MM.1S (cell line): ENCODE measurements at regions not wholly inside any gene's neighbourhood (a gene's known extent, or its start where the extent isn't known, plus 50 kb on each side); places are given as distances from the start of the nearest gene placed in this dataset.
"Not testable (repeated sequence)": the region's sequence is repeated elsewhere in the genome, so short reads cannot be mapped to it uniquely, and the experiment has no call there.

Experiments used
- DNase-seq: peaks from one replicate; pipeline ENCODE4 v3.0.0-alpha.2; 2015
- H2AFZ ChIP-seq: fragments of 300-600 bp; sonication (generic); 2 replicates; pipeline ENCODE4 v1.6.0; 2016; ENCODE audit warnings: antibody characterized with exemption, low read length
- H3F3A ChIP-seq: fragments of 300-600 bp; sonication (generic); 2 replicates; pipeline ENCODE4 v1.6.1; 2016; ENCODE audit warnings: mild to moderate bottlenecking, antibody characterized with exemption, low read length, moderate library complexity, mixed read lengths; ENCODE audit not compliant: insufficient read depth
- H3K27ac ChIP-seq: fragments of 300-600 bp; sonication (generic); 2 replicates; pipeline ENCODE4 v1.5.1; 2016; ENCODE audit warnings: mild to moderate bottlenecking, low read length
- H3K27me3 ChIP-seq: fragments of 300-600 bp; sonication (generic); replicated peaks from 2 replicates; pipeline ENCODE4 v1.6.0; 2016; ENCODE audit warnings: low read length; ENCODE audit not compliant: insufficient read depth
- H3K36me3 ChIP-seq: fragments of 300-600 bp; sonication (generic); replicated peaks from 2 replicates; pipeline ENCODE4 v1.6.1; 2016; ENCODE audit warnings: mild to moderate bottlenecking, low read length, mixed read lengths; ENCODE audit not compliant: insufficient read depth
- H3K4me1 ChIP-seq: fragments of 300-600 bp; sonication (generic); 2 replicates; pipeline ENCODE4 v1.6.1; 2016; ENCODE audit warnings: low read length, mixed read lengths
- H3K4me2 ChIP-seq: fragments of 300-600 bp; sonication (generic); 2 replicates; pipeline ENCODE4 v1.6.0; 2016; ENCODE audit warnings: low read depth, low read length
- H3K4me3 ChIP-seq: fragments of 300-600 bp; sonication (generic); 2 replicates; pipeline ENCODE4 v1.5.1; 2016; ENCODE audit warnings: low read length, mixed read lengths
- H3K79me2 ChIP-seq: fragments of 300-600 bp; sonication (generic); 2 replicates; pipeline ENCODE4 v1.6.1; 2016; ENCODE audit warnings: mixed run types, low read length, mixed read lengths
- H3K9ac ChIP-seq: fragments of 300-600 bp; sonication (generic); 2 replicates; pipeline ENCODE4 v1.6.1; 2016; ENCODE audit warnings: low read length, mixed read lengths
- H3K9me2 ChIP-seq: fragments of 300-600 bp; sonication (generic); replicated peaks from 2 replicates; pipeline ENCODE4 v1.6.1; 2016; ENCODE audit warnings: mild to moderate bottlenecking, low read length, mixed read lengths; ENCODE audit not compliant: insufficient read depth
- H3K9me3 ChIP-seq: fragments of 300-600 bp; sonication (generic); replicated peaks from 2 replicates; pipeline ENCODE4 v1.6.1; 2016; ENCODE audit warnings: mild to moderate bottlenecking, low read length, mixed read lengths; ENCODE audit not compliant: insufficient read depth
- H4K20me1 ChIP-seq: fragments of 300-600 bp; sonication (generic); 2 replicates; pipeline ENCODE4 v1.6.1; 2016; ENCODE audit warnings: mild to moderate bottlenecking, low read length, moderate library complexity, mixed read lengths; ENCODE audit not compliant: insufficient read depth
- EZH2 ChIP-seq: fragments of 300-600 bp; sonication (generic); optimal IDR thresholded peaks from 2 replicates; pipeline ENCODE3; 2017; ENCODE audit warnings: low read depth, mild to moderate bottlenecking, antibody characterized with exemption, low read length, mixed read lengths
- EZH2phosphoT487 ChIP-seq: fragments of 300-600 bp; sonication (generic); IDR thresholded peaks from 2 replicates; pipeline ENCODE4 v1.6.1; 2018; ENCODE audit warnings: antibody characterized with exemption, low read length
- TF ChIP-seq, protein P1 (sequence below): fragments of 300-600 bp; sonication (generic); IDR thresholded peaks from 2 replicates; pipeline ENCODE4 v1.5.1; 2016; ENCODE audit warnings: antibody characterized with exemption, low read length, mixed read lengths

DNA sequence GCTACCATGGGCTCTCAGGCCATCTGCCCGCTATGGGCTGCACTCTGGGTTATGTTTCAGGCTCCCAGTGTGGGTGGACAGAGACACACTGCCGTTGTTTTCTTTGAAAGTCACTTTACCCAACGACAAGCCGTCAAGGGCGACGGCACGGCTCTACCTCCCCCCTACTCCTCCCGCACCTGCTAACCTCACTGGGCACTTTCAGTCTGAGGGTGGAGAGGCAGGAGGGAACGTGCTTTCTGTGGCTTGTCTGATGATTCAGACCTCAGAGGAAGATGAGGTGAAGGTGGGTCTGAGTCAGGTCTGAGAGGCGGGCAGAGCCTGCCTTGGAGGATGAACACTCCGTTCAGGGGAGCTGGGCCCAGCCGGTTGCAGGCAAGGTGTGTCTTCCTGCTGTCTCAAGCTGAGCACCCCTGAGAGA lies 147.6 kb upstream of the HDAC4 start:
- peak overlapping the region; percentile 78 for H3K27ac ChIP-seq
- no peaks in the 10 kb centered on the region for H3K27me3 ChIP-seq
- H3F3A ChIP-seq, result peaks cover 4% of the 10 kb centered on the region; the same call in 1 of the 2 replicates
- peak; percentile 80 for DNase-seq
- peaks cover 19% of the 10 kb centered on the region for H3K4me1 ChIP-seq
- no peaks in the 10 kb centered on the region; the same call in 1 of the 2 replicates for H3K9me3 ChIP-seq
- peak overlapping the region; percentile 25; the same call in 1 of the 2 replicates for H3K9ac ChIP-seq
- H3K4me2 ChIP-seq, result peak overlapping the region; percentile 58; the same call in 1 of the 2 replicates
- no peaks in the 10 kb centered on the region for H3K9me2 ChIP-seq
- no peak overlapping the region for H3K4me3 ChIP-seq
- H3K36me3 ChIP-seq, result no peaks in the 10 kb centered on the region
- TF ChIP-seq, protein P1, sequence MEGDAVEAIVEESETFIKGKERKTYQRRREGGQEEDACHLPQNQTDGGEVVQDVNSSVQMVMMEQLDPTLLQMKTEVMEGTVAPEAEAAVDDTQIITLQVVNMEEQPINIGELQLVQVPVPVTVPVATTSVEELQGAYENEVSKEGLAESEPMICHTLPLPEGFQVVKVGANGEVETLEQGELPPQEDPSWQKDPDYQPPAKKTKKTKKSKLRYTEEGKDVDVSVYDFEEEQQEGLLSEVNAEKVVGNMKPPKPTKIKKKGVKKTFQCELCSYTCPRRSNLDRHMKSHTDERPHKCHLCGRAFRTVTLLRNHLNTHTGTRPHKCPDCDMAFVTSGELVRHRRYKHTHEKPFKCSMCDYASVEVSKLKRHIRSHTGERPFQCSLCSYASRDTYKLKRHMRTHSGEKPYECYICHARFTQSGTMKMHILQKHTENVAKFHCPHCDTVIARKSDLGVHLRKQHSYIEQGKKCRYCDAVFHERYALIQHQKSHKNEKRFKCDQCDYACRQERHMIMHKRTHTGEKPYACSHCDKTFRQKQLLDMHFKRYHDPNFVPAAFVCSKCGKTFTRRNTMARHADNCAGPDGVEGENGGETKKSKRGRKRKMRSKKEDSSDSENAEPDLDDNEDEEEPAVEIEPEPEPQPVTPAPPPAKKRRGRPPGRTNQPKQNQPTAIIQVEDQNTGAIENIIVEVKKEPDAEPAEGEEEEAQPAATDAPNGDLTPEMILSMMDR, result no peak
- TF ChIP-seq EZH2phosphoT487 (no peak), EZH2 (no peak)
- H2AFZ ChIP-seq, result 0 out of 2 replicates have a peak overlapping the region, but pooled peaks have one; percentile 23
- H4K20me1 ChIP-seq, result no peaks in the 10 kb centered on the region
- H3K79me2 ChIP-seq, result no peaks in the 10 kb centered on the region

DNA sequence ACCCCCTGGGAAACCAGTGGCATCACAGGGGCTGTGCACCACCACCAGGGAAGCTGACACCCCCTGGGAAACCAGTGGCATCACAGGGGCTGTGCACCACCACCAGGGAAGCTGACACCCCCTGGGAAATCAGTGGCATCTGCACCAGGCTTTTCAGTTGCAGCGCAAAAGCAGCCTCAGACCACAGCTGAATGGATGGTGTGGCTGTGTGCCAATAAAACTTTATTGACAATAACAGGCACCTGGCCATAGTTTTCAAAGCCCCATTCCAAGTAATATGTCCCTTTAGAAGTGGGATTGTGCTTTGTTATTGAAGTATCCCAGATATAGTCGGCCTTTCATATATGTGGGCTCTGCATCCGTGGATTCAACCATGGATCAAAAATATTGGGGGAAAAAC lies 146.3 kb upstream of the HDAC4 start:
- not testable (repeated sequence) for H2AFZ ChIP-seq, H3K27me3 ChIP-seq, H4K20me1 ChIP-seq, H3K9me2 ChIP-seq, DNase-seq, H3K36me3 ChIP-seq, H3K4me3 ChIP-seq, H3K9me3 ChIP-seq, H3K27ac ChIP-seq, H3K9ac ChIP-seq, H3K79me2 ChIP-seq, H3K4me2 ChIP-seq, H3F3A ChIP-seq
- peaks cover 19% of the 10 kb centered on the region for H3K4me1 ChIP-seq

DNA sequence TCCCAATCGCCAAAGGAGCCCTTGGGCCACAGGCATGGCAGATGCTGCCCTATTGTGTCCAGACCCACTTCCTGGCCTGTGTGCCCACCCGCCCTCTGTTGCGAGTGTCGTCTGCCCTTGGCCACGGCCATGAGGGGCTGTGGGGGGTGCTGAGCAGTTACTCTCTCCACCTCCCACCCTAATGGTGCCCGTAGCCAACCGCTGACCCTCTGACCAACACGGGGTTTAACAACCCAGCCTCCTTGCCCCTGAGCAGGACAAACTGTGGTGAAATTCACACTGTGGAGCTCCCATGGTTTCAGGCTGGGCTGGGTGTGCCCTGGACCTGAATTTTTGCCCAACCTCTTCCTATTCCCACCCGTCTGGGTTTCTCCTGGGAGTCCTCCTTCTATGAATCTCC lies 145.7 kb upstream of the HDAC4 start:
- TF ChIP-seq, protein P1, result no peak
- TF ChIP-seq EZH2phosphoT487 (no peak), EZH2 (no peak)
- no peak overlapping the region for H2AFZ ChIP-seq
- no peak for DNase-seq
- H3K79me2 ChIP-seq, result no peaks in the 10 kb centered on the region
- no peak overlapping the region for H3K9ac ChIP-seq
- H3K9me3 ChIP-seq, result no peaks in the 10 kb centered on the region; the same call in 1 of the 2 replicates
- H3K4me2 ChIP-seq, result no peak overlapping the region
- peaks cover 19% of the 10 kb centered on the region for H3K4me1 ChIP-seq
- H3K9me2 ChIP-seq, result no peaks in the 10 kb centered on the region
- H3K36me3 ChIP-seq, result no peaks in the 10 kb centered on the region
- H3K27me3 ChIP-seq, result no peaks in the 10 kb centered on the region
- peaks cover 4% of the 10 kb centered on the region; the same call in 1 of the 2 replicates for H3F3A ChIP-seq
- H3K27ac ChIP-seq, result no peak overlapping the region
- H4K20me1 ChIP-seq, result no peaks in the 10 kb centered on the region
- no peak overlapping the region for H3K4me3 ChIP-seq

DNA sequence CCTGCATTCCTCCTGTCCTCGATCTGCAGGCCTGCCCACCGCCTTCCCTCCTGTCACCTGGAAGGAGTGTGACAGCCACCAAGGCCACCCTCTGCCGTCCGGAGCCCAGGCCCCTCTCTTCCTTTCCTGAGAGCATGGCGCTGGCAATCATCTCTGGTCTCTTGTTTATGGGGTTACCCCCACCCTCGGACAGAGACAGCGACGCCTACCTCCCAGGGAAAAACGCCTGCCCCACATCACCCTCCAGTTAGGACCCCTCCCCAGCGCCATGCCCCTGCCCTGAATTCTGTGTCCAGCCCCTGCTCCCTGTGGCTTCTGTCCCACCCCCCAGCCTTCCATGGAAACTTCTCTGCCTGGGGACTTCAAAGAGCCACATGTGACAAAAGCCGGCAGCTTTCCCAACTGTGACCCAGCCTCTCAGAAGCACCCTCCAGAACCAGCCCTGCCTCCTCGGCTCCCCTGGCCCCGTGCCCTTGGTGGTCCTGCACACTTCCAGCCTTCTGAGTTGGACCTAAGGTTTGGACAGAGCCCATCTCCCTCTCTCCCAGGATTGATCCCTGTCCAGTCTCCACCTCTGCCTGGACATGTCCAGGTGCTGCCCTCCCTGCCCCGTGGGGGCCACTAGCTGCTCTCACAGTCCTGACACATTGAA lies 145.0 kb upstream of the HDAC4 start:
- DNase-seq, result no peak
- Histone ChIP-seq H3K27ac (no peak overlapping the region), H2AFZ (no peak overlapping the region), H3K9me3 (no peaks in the 10 kb centered on the region; the same call in 1 of the 2 replicates), H3K79me2 (no peaks in the 10 kb centered on the region), H3K36me3 (no peaks in the 10 kb centered on the region), H3K4me3 (no peak overlapping the region), H3K4me2 (no peak overlapping the region), H3K9ac (no peak overlapping the region), H3K9me2 (no peaks in the 10 kb centered on the region), H4K20me1 (no peaks in the 10 kb centered on the region), H3F3A (peaks cover 4% of the 10 kb centered on the region; the same call in 1 of the 2 replicates), H3K4me1 (peaks cover 19% of the 10 kb centered on the region), H3K27me3 (no peaks in the 10 kb centered on the region)
- TF ChIP-seq, protein P1, result no peak
- no peak for TF ChIP-seq EZH2phosphoT487
- TF ChIP-seq EZH2, result no peak
